Endothelial cell (in vitro differentiated cells): ENCODE measurements at regions not wholly inside any gene's neighbourhood (a gene's known extent, or its start where the extent isn't known, plus 50 kb on each side); places are given as distances from the start of the nearest gene placed in this dataset.

ENCODE experiments used
- DNase-seq: peaks from one replicate; pipeline ENCODE4 v3.0.0; 2021; ENCODE audit warnings: low spot score
- H3K27ac Mint-ChIP-seq: one replicate; pipeline ENCODE4 v1.8.0; 2021; ENCODE audit warnings: mixed read lengths, inconsistent platforms; ENCODE audit not compliant: unreplicated experiment
- H3K27me3 Mint-ChIP-seq: one replicate; pipeline ENCODE4 v1.8.0; 2021; ENCODE audit warnings: mild to moderate bottlenecking, moderate library complexity, mixed read lengths, inconsistent platforms; ENCODE audit not compliant: unreplicated experiment
- H3K36me3 Mint-ChIP-seq: one replicate; pipeline ENCODE4 v1.8.0; 2021; ENCODE audit warnings: mild to moderate bottlenecking, low read depth, mixed read lengths, inconsistent platforms; ENCODE audit not compliant: unreplicated experiment
- H3K4me1 Mint-ChIP-seq: one replicate; pipeline ENCODE4 v1.8.0; 2021; ENCODE audit warnings: mild to moderate bottlenecking, mixed read lengths, inconsistent platforms; ENCODE audit not compliant: unreplicated experiment
- H3K4me3 Mint-ChIP-seq: one replicate; pipeline ENCODE4 v1.8.0; 2021; ENCODE audit warnings: mild to moderate bottlenecking, mixed read lengths, inconsistent platforms; ENCODE audit not compliant: unreplicated experiment
- H3K9me3 Mint-ChIP-seq: one replicate; pipeline ENCODE4 v1.8.0; 2021; ENCODE audit warnings: mixed read lengths, inconsistent platforms; ENCODE audit not compliant: unreplicated experiment
- CTCF ChIP-seq: fragments of 200-600 bp; sonication (generic); IDR thresholded peaks from one replicate; pipeline ENCODE4 v1.5.0; 2021; ENCODE audit warnings: antibody characterized with exemption; ENCODE audit not compliant: unreplicated experiment

- Mint-ChIP-seq H3K36me3 (no peaks in the 10 kb centered on the region), H3K27ac (no peak overlapping the region), H3K27me3 (no peaks in the 10 kb centered on the region)
Measured at GRCh38 chr4:59126159-59126558, 2016.0 kb upstream of the IGFBP7 start.

GRCh38 chr4:59127006-59127405 is 2016.8 kb upstream of the IGFBP7 start:
- H3K27ac Mint-ChIP-seq, result no peak overlapping the region
- no peak for DNase-seq
- peaks cover 2% of the 10 kb centered on the region for H3K4me1 Mint-ChIP-seq
- TF ChIP-seq CTCF, result no peak
- no peaks in the 10 kb centered on the region for H3K27me3 Mint-ChIP-seq
- no peaks in the 10 kb centered on the region for H3K9me3 Mint-ChIP-seq
- no peak overlapping the region for H3K4me3 Mint-ChIP-seq
- H3K36me3 Mint-ChIP-seq, result no peaks in the 10 kb centered on the region

More at GRCh38 chr4:59126159-59126558, 2016.0 kb upstream of the IGFBP7 start:
- Mint-ChIP-seq H3K4me3 (no peak overlapping the region), H3K9me3 (no peaks in the 10 kb centered on the region), H3K4me1 (peaks cover 2% of the 10 kb centered on the region)
- TF ChIP-seq CTCF, result no peak
- DNase-seq, result no peak

- H3K4me3 Mint-ChIP-seq, result no peak overlapping the region
- no peak for DNase-seq
- no peaks in the 10 kb centered on the region for H3K36me3 Mint-ChIP-seq
- TF ChIP-seq CTCF, result no peak
- H3K9me3 Mint-ChIP-seq, result no peaks in the 10 kb centered on the region
- no peaks in the 10 kb centered on the region for H3K27me3 Mint-ChIP-seq
- peaks cover 2% of the 10 kb centered on the region for H3K4me1 Mint-ChIP-seq
- H3K27ac Mint-ChIP-seq, result no peak overlapping the region
Measured at GRCh38 chr4:59127743-59128142, 2017.6 kb upstream of the IGFBP7 start.

GRCh38 chr4:59135248-59135985 is 2025.2 kb upstream of the IGFBP7 start:
- H3K4me1 Mint-ChIP-seq, result no peaks in the 10 kb centered on the region
- H3K27ac Mint-ChIP-seq, result no peak overlapping the region
- no peaks in the 10 kb centered on the region for H3K36me3 Mint-ChIP-seq
- no peak for DNase-seq
- TF ChIP-seq CTCF, result no peak
- no peak overlapping the region for H3K4me3 Mint-ChIP-seq
- no peaks in the 10 kb centered on the region for H3K9me3 Mint-ChIP-seq
- no peaks in the 10 kb centered on the region for H3K27me3 Mint-ChIP-seq

GRCh38 chr4:59161249-59161648 is 2038.9 kb upstream of the ADGRL3 start:
- DNase-seq, result no peak
- TF ChIP-seq CTCF, result no peak
- Mint-ChIP-seq H3K27ac (no peak overlapping the region), H3K4me1 (no peaks in the 10 kb centered on the region), H3K36me3 (no peaks in the 10 kb centered on the region), H3K9me3 (no peaks in the 10 kb centered on the region), H3K27me3 (no peaks in the 10 kb centered on the region), H3K4me3 (no peak overlapping the region)
